Fibroblast of skin of left biceps (primary cell): ENCODE measurements at regions not wholly inside any gene's neighbourhood (a gene's known extent, or its start where the extent isn't known, plus 50 kb on each side); places are given as distances from the start of the nearest gene placed in this dataset.
"Not testable (repeated sequence)": the region's sequence is repeated elsewhere in the genome, so short reads cannot be mapped to it uniquely, and the experiment has no call there.

Experiments used
- DNase-seq, 2 experiments: peaks; one replicate each; pipeline ENCODE4 v3.0.0-alpha.2; 2013; ENCODE audit warnings: low read depth in 2 of 2

GRCh38 chr4:184281231-184282139 lies 63.8 kb upstream of the ENPP6 start:
- no peak for DNase-seq

GRCh38 chr4:184280591-184281071 lies 63.0 kb upstream of the ENPP6 start:
- no peak for DNase-seq

- no peak for DNase-seq
Observed at GRCh38 chr4:184280137-184280536, 62.5 kb upstream of the ENPP6 start.

- DNase-seq, result no peak
Observed at GRCh38 chr4:184279496-184280061, 61.9 kb upstream of the ENPP6 start.

- DNase-seq, result not testable (repeated sequence)
Observed at GRCh38 chr4:184277769-184278168, 60.1 kb upstream of the ENPP6 start.

- DNase-seq, result not testable (repeated sequence)
Observed at GRCh38 chr4:184277010-184277409, 59.3 kb upstream of the ENPP6 start.

- DNase-seq, result not testable (repeated sequence)
Observed at GRCh38 chr4:184276346-184276745, 58.7 kb upstream of the ENPP6 start.

GRCh38 chr4:184275766-184276165 lies 58.1 kb upstream of the ENPP6 start:
- DNase-seq, result no peak

- no peak for DNase-seq
Observed at GRCh38 chr4:184274286-184274951, 56.7 kb upstream of the ENPP6 start.

GRCh38 chr4:184273166-184274147 lies 55.8 kb upstream of the ENPP6 start:
- DNase-seq, result no peak

GRCh38 chr4:184270808-184271413 lies 53.2 kb upstream of the ENPP6 start:
- DNase-seq, result no peak

- no peak for DNase-seq
Observed at GRCh38 chr4:184269879-184270430, 52.3 kb upstream of the ENPP6 start.

GRCh38 chr4:184268584-184269160 lies 51.0 kb upstream of the ENPP6 start:
- DNase-seq, result no peak

GRCh38 chr4:184267673-184268583 lies 50.3 kb upstream of the ENPP6 start:
- peak; percentile 59 to 78 for DNase-seq
